ENCODE measurements at regions not wholly inside any gene's neighbourhood (a gene's known extent, or its start where the extent isn't known, plus 50 kb on each side); places are given as distances from the start of the nearest gene placed in this dataset.

DNA sequence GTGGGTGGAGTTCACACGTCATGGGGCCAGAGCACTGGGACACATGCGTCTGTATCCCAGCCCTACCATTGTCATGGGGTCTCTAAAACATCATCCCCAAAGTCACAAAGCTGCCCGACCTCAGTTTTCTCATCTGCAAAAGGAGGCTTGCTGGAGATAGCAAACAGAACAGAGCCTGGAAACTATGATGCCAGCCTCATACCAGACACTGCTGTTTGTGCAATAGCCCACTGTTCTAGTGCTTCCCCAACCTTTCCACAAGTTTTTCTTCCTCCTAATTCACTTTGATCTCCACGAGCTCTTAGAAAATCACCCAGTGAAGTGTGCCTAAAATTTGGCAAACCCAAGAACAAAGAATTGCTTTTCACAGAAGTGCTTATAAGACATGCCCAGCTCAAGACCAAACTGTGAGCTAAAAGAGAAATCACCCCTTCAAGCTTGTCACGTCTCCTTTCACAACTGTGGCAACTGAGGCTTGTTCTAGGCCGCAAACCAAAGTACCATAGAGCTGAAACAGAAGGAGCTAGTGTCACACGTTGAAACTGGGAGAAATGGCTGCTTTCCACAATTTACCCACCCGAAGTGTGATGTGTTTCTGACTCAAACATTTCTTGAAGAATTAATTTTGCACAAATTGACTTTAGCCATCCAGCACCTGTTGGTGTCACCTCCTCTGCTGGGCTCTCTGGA, 162.7 kb upstream of the ID2 start:
- DNase-seq (ENCODE audit: low read depth): no peak

DNA sequence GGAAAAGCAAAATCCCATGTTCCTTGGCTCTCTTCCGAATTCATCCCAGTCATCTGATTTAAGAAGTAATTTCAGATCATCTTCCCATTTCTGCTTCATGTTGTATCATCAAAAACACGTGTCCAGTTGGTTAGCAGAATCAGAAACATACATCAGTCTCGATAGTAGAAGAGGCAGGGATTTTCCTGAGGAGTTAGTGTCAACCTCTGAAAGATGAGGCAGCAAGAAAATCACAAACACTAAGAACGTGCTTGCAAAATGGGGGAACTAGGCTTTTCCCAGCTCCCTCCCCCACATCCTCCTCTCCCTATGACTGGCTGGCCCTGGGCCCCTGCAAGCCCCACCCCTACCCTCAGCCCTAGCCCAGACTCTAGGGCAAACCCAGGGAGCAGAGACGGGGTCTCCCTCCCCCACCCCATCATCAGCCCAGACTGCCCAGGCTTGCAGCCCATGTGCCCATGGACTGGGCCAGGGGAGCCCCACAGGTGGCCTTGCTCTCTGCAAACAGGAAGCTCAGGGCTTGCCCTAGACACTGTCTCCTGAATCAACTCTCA, 161.0 kb upstream of the ID2 start:
- DNase-seq (ENCODE audit: low read depth): no peak

DNA sequence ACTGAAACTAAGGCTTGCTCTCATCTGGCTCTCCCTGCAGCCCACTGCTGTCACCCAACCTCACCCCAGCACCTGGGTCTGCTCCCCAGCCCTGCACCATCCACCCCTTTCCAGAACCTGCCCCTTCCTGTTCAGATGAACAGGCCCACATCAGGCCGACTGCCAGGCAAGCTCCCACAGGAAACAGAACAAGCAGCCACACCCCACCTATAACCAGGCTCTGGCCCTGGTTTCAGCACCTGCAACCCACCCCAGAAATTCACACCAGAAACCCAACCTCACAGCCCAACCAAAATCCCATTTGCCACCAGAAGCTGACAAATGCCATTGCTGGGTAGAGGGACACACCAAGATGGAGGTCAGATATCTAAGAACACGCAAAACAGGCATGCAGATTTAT, 159.2 kb upstream of the ID2 start:
- DNase-seq (ENCODE audit: low read depth): no peak

DNA sequence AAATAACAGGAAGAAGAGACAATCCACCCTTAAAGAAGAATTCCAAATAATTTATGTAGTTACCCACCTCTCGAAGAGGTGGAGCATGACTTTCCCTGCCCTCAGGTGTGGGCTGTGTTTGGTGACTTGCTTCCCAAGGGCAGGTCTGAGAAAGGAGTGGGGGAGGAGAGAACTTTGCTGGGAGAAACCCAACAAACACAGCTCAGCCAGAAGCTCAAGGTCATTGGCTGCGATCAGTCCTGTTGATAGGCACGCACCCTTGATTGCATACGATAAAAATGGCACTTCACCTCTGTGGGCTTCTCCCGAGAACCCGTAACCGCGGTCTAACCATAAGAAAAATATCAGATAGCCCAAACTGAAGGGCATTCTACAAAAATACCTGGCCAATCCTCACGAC, 157.5 kb upstream of the ID2 start:
- no peak for DNase-seq (ENCODE audit: low read depth)

DNA sequence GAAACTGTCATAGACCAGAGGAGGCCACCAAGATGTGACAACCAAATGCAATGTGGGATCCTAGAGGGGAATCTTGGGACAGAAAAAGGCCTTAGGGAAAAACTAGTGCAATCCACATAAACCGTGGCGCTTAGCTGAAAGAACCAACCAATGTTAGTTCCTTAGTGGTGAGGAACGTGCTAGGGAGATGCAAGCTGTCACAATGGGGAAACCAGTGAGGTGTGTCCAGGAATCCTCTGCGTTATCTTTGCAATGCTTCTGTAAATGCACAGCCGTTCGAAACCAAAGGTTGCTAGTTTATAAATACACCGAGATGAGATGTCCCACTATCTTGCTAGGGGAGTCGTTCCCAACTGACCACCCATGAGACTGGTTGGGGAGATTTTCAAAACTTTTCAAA, 157.0 kb upstream of the ID2 start:
- DNase-seq (ENCODE audit: low read depth): no peak

DNA sequence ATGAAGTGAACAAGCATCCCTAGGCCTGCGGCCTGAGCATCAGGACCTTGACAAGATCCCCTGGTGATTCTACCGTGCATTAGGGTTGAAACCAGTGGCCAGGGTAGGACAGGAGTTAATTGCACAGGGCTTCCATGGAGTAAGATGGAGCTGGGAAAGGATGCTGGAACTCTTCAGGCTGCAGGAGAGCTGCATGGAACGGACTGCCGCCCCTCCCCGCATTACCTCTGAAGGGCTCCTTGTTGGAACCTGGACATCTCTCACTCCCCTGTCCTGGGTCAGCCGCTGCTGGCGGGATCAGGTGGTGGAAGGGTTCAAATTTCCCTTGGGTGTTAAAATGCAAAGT, 156.6 kb upstream of the ID2 start:
- DNase-seq (ENCODE audit: low read depth): no peak

DNA sequence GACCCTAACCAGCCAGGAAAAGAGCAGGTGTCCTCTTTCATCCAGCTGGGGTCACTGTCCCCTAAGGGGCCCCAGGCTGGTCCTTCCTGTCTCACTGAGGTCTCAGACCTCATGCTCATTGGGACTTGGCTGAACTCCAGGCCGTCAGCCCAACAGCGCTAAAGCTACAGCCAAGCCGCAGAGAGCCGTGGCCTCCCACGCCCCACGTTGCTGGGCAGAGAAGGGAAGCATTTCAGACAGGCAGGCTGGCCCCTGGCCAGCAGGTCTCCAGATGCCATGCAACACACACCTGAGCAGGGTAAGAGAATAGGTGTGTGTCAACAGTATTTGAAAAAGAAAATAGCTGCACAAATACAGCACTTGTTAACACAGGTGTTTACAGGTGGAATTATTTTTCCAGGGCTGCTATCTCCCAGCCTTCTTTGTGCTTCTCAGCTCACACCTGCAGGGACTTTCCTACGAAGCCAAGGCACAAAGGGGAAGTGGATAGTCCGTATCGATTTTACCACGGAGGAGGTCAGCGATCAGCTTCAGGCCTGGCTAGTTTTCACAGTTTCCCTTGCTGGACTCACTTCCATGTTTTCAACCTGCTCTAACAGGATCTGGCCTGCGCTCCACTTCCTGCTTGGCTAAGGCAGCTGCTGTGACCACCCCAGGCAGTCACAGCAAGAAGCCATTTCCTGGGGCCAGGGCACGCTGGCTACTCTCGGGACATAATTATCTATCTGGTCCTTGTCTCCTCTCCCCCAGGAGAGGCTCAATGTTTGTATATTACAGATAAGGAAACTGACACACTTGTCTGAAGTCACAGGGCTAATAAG, 156.1 kb upstream of the ID2 start:
- peak; percentile 67 for DNase-seq (ENCODE audit: low read depth)

DNA sequence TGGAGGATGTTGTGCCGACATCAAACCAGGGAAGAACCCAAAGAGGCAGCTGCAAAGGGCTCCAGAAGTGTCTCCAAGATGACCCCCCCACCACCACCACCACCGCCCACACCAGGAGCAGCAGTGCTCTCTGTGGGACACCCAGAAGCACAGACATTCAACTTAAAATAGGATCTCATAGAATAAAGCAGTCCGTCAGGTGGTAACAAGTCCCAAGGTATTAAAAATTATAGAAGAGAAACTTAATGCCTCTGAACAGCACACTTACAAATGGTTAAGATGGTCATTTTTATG, 155.5 kb upstream of the ID2 start:
- DNase-seq (ENCODE audit: low read depth): no peak

DNA sequence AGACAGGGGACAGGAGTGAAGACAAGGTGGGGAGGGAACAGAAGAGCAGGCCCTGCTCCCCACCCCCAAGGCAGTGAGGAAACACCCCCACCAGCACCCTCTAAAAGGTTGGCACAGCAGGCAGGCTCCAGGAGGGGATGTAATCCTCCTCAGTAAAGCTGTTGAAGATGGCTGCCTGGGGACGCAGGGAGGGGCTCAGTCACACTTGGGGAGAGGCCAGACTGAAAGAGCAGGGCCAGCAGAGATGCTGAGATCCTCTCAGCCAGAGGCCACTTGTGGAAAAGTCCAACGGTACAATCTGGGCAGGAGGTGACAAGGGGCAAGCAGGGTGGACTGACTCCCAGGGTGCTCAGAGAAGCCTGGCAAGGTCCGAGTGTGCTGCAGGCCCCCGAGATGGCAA, 154.8 kb upstream of the ID2 start:
- no peak for DNase-seq (ENCODE audit: low read depth)

DNA sequence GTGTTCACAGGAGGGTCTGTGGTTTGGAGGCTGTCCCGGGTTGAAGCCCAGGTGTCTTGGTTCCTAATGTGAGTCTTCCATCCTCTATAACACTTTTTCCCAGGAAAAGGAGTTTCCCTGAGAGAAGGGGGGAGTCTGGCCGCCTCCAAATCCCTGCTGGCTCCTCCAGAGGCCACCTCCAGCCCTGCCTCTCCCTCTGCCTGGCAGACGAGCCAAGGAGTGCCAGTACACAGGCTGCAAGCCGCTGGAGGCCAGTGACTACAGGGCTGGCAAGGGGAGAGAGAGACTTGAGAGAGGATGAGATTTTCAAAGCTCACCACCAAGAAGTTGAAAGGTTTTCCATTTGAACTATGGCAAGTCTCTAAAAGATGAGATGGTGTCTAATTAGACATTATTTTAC, 154.2 kb upstream of the ID2 start:
- no peak for DNase-seq (ENCODE audit: low read depth)

DNA sequence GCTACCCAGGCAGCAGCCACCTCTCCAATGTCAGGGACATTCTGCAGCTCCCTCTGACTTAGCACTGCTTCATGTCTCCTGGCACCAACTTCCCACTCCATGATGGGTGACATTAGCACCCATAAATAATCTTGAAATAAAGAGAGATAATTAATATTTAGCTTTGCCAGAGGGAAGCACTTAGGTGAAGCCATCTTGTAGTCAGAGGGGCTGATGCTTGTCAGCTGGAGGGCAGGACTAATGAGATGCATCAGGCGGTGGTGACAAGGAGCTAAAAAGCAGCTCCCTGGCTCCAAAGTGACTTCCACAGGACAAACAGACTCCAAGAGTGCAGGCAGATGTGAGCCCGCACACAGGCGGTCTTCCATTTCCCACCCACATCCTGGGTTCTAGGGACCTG, 153.0 kb upstream of the ID2 start:
- no peak for DNase-seq (ENCODE audit: low read depth)

DNA sequence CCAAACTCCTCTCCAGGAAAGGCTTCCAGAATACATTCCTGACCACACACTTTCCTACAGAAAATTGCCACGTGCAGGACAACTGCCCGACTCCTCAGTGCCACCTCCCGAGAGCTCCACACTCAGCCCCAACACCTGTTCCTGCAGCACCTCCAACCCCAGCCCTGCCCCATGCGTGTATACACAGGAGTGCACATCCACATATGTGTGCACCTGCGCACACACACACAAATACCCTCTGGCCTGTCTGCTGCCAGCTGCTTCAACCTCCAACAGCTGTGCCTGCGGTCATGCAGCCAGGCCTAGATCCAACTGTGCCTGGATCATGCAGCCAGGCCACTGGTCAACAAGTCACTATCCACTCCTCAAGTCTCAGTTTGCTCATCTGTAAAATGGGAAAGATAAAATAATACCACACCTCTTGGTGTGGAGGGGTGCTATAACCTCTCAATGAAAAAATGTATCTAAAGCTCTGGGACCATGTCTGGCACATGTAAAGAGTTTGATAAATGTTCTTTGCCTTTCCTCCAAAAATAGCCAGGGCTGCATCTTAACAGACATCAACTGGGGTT, 152.1 kb upstream of the ID2 start:
- no peak for DNase-seq (ENCODE audit: low read depth)

DNA sequence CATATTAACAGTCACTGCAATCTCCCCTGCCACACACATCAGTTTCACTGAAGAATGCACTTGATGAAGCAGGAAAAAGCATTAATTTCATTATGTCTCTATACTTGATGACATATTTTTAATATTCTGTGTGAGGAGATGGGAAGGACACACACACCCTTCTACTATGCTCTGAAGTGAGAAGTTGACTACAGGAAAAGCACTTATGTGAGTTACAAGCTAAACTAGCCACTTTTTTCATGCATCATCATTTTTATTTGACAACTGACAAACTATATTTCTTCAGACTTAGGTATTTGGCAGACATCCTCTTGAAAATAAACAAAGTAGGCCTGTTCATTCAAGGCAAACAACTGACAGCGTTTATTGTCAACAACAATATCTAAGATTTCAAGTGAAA, 150.4 kb upstream of the ID2 start:
- no peak for DNase-seq (ENCODE audit: low read depth)

DNA sequence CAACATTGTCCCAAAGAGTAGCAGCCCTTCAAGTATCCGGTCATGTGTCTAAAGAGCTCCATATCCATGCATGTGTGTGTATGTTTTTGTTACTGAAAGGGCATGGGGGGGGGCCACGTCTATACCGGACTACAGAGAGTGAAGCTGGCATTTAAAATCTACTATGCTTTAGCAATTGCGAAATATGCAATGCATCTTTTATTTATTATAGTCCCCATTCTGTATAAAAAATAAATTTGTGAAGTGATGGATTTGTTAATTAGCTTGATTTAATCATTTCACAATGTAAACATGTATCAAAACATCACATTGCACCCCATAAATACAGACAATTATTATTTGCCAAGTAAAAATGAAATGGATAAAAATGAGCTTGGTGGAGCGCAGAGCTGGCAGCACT, 149.4 kb upstream of the ID2 start:
- DNase-seq (ENCODE audit: low read depth): no peak

DNA sequence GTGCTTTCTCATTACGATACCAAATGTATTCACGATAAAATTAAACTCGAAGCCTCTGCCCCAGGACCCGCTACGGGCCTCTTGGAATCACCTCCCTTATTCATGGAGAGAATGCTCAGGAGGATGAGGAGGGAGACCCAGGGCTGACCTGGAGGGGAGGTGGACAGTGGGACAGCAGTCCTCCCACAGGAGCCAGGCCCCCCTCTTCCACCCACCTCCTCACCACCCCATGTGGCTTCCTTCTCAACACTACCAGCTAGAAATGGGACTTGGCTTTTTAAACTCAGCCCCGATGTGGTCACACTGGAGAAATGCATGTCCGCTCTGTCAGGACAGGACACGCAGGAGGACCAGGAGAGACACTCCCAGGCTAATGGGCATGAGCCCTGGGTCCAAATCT, 147.9 kb upstream of the ID2 start:
- no peak for DNase-seq (ENCODE audit: low read depth)

DNA sequence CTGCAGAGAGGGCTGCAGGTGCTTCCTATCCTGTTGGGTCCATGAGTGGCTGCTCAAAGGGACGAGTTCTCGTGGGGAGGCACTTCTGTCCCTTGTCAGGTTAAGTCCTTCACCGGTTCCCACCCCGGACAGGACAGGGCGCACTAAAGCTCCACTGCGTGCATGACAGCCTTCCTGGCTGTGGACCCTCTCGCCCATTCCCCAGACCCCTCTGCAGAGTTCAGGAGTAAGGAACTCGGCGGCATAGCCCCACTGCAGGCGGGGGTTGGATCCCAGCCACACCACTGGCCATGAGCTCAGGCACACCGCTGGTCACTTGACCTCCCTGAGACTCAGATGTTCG, 147.5 kb upstream of the ID2 start:
- DNase-seq (ENCODE audit: low read depth): no peak

DNA sequence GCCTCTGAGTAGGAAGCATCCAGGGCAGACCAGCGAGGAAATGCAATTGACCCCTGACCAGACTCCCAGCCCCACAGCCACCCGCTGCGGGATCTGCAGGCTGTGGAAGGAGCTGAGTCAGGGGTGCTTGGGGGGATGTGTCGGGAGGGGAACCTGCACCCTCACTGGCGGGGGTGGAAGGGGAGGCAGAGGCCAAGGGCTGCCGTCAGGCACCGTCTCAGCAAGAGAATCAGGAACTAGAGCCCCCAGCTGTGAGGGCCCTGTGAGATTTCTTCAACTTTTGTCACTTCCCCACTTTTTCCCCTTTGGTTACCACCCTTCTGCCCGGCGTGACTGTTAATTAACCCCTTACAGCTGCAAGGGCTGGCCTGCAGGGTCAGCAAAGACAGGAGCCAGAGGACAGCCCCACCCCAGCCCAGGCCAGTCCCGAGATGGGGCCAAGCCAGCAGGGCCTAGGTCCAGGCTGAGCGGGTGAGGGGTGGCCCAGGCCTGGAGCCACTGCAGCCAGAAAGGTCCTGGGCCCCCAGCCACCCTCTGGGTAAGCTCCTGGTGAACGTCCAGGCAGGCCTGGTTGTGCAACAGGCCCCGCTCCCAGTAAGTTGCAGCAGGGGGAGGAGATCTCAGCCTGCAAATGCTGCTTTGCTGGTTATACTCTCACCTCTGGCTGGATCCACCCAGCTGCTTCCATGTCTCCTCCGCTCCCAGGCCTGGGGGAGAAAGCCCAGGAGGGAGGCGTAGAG, 147.0 kb upstream of the ID2 start:
- peak; percentile 51 for DNase-seq (ENCODE audit: low read depth)

DNA sequence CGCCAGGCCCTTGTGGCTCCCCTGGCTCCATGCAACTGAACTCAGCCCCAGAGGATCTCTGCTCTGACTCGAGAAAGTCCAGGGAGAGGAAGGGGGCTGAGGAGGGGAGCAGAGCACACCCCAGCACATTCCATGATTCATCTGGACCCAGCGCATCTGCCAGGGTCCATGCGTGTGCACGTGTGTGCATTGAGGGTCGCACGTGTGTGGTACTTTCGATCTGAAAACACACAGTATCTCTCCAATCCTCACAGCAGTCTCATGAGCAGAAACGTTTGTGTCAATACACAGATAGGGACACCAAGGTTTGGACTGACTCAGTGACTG, 146.4 kb upstream of the ID2 start:
- no peak for DNase-seq (ENCODE audit: low read depth)

DNA sequence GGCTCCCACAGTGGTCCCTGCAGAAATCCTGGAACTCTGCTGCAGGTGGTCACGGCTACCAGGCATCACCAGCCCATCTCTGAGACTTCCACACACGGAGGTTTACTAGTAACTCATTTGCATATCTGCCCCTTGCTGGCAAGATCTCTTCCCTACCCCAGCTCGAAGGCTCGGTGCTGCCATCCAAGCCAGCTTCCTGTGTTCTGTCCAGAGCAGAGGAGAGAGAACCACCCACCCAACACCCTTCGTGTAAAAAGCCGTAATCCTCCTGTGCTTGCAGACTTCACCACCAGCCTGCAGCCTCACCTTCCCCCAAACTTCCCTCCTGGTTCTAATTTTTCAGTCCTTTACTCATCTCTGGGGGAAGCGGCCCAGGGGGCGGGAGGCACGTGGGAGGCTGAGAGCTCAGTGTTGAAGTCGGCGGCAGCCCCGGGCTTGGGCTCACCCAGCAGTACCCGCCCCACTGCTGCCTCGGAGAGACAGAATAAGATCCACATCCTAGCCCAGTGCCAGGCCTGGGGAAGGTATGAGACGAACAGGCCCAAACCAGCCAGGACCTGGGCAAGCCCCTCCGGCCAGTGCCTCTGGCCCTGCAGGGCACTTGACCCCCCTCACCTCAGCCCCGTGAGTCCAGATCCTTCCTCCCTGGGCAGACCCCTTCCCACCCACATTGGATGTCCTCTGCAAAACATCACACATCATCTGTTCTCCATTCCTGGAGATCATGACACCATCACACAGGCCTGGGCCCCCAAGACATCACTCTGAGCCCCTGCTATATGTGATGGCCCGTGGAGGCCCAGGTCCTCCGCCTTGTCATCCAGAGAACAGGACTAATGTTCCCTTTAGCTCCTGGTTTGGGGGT, 145.8 kb upstream of the ID2 start:
- no peak for DNase-seq (ENCODE audit: low read depth)

DNA sequence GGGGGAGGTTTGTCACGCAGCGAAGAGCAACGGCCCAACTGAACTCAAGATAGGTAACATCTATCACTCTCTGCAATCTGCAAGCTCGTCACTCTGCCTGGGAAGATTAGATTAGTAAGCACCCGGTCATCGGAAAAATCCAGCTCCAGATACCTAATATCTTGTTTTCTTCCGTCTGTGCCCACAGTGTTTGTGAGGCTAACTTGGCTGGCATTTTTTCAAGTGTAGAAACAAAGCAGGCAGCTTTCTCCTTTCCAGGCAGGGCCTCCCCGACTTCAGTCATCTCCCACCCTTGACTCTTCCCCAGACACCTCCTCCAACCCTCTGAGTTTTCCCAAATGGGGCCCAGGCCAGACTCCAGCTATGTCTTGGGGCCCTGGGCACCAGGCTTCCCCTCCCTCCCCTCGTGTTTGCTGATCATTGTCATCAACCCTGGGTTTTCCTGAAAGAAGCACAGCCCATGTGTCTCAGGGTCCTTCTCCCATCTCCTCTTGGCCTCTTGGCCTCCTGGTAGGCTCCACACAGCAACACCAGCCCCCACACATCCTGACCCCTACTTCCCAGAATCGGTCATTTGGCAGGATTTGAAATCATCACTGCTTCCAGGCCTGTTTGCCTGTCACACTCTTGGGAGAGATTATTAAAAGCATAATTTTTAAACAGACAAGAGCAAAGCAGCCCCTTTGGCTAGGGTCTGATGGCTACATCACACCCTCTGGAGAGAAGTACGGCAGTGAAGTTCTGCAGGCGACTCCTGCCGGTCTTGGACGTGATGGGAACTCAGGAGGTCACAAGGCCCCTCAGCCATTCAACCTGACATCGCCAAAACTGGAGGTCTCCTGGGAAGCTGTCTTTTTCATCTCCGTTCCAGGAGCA, 144.9 kb upstream of the ID2 start:
- DNase-seq (ENCODE audit: low read depth): peak; percentile 14

DNA sequence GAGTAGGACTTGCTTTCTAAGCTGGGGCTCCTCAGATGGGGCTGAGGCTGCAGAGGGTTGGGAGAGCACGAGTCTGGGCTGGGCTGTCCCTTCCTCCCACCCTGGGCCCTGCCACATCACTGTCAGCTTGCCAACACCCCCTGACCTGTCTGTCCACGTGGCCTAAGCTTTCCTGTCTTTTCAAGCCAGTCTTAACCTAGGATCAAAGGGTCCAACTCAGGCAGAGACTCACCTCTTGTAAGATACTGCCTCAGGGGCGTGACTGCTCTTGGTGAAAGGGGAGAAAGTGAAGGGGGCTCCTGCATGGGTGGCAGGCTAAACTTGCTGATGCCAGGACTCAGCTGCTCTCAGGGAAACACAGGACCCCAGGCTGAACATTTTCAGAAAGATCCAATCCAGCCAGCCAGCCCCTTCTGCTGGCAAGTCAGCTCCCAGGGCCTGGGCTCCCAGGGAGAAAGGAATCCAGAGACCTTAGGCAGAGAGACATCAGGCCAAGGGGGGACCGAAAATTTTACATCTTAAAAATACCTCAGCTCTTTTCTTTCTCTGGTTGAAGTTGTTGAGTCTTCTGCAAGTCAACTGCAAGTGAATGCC, 144.2 kb upstream of the ID2 start:
- DNase-seq (ENCODE audit: low read depth): no peak

All from RPMI7951 (cell line).